HTR-8/SVneo (cell line): ENCODE measurements at regions not wholly inside any gene's neighbourhood (a gene's known extent, or its start where the extent isn't known, plus 50 kb on each side); places are given as distances from the start of the nearest gene placed in this dataset.

ENCODE experiments used
- DNase-seq: peaks from one replicate; pipeline ENCODE4 v3.0.0; 2011; ENCODE audit warnings: low spot score, mixed read lengths; ENCODE audit not compliant: insufficient read length
- FAIRE-seq: peaks from 2 replicates; lab custom pipeline; 2011; peaks lifted over from hg19 to GRCh38; lab: Jason Lieb, UNC

- FAIRE-seq (no peak), DNase-seq (no peak)
Observed at GRCh38 chr10:64444163-64444562, 923.0 kb downstream of the REEP3 start.

GRCh38 chr10:64444564-64444963, 923.4 kb downstream of the REEP3 start:
- FAIRE-seq: no peak

GRCh38 chr10:64449603-64450002, 928.4 kb downstream of the REEP3 start:
- no peak for FAIRE-seq
- DNase-seq: no peak

More at GRCh38 chr10:64444564-64444963, 923.4 kb downstream of the REEP3 start:
- DNase-seq: no peak

- DNase-seq (no peak), FAIRE-seq (no peak)
Observed at GRCh38 chr10:64450312-64450711, 929.1 kb downstream of the REEP3 start.

- no peak for DNase-seq
- FAIRE-seq: no peak
Observed at GRCh38 chr10:64454962-64455361, 933.8 kb downstream of the REEP3 start.

- FAIRE-seq (no peak), DNase-seq (no peak)
Observed at GRCh38 chr10:64458306-64458705, 937.1 kb downstream of the REEP3 start.

- DNase-seq (no peak), FAIRE-seq (no peak)
Observed at GRCh38 chr10:64463406-64463805, 942.2 kb downstream of the REEP3 start.

GRCh38 chr10:64465653-64466052, 944.5 kb downstream of the REEP3 start:
- DNase-seq (no peak), FAIRE-seq (no peak)

- DNase-seq (no peak), FAIRE-seq (no peak)
Observed at GRCh38 chr10:64468219-64468618, 947.0 kb downstream of the REEP3 start.

GRCh38 chr10:64476506-64476905, 955.3 kb downstream of the REEP3 start:
- no peak for FAIRE-seq
- DNase-seq: no peak

GRCh38 chr10:64477791-64478190, 956.6 kb downstream of the REEP3 start:
- DNase-seq: no peak
- no peak for FAIRE-seq

GRCh38 chr10:64484811-64485330, 963.7 kb downstream of the REEP3 start:
- no peak for FAIRE-seq

GRCh38 chr10:64486149-64486548, 964.9 kb downstream of the REEP3 start:
- DNase-seq (no peak), FAIRE-seq (no peak)

More at GRCh38 chr10:64484811-64485330, 963.7 kb downstream of the REEP3 start:
- no peak for DNase-seq

- DNase-seq (no peak), FAIRE-seq (no peak)
Observed at GRCh38 chr10:64486901-64487300, 965.7 kb downstream of the REEP3 start.

- DNase-seq: no peak
- FAIRE-seq: no peak
Observed at GRCh38 chr10:64494901-64495300, 973.7 kb downstream of the REEP3 start.

- FAIRE-seq (no peak), DNase-seq (no peak)
Observed at GRCh38 chr10:64497306-64497705, 976.1 kb downstream of the REEP3 start.

- DNase-seq (no peak), FAIRE-seq (no peak)
Observed at GRCh38 chr10:64501807-64502206, 980.6 kb downstream of the REEP3 start.

- DNase-seq (no peak), FAIRE-seq (no peak)
Observed at GRCh38 chr10:64502936-64503335, 981.7 kb downstream of the REEP3 start.

- DNase-seq (no peak), FAIRE-seq (no peak)
Observed at GRCh38 chr10:64503429-64503828, 982.2 kb downstream of the REEP3 start.

- DNase-seq (peak; percentile 10), FAIRE-seq (no peak)
Observed at GRCh38 chr10:64505501-64505900, 984.3 kb downstream of the REEP3 start.

- FAIRE-seq (no peak), DNase-seq (no peak)
Observed at GRCh38 chr10:64506963-64507362, 985.8 kb downstream of the REEP3 start.

GRCh38 chr10:64507651-64508028, 986.4 kb downstream of the REEP3 start:
- FAIRE-seq (no peak), DNase-seq (no peak)
